HCT116 (cell line): ENCODE measurements at regions not wholly inside any gene's neighbourhood (a gene's known extent, or its start where the extent isn't known, plus 50 kb on each side); places are given as distances from the start of the nearest gene placed in this dataset.

ENCODE experiments used
- CEBPB ChIP-seq: IDR thresholded peaks from 2 replicates; pipeline ENCODE4 v1.6.1; 2012; ENCODE audit warnings: low read depth
- POLR2A ChIP-seq: IDR thresholded peaks from 2 replicates; pipeline ENCODE4 v1.7.0; 2011; ENCODE audit warnings: borderline replicate concordance; ENCODE audit not compliant: insufficient read depth, insufficient read length; ENCODE audit errors: extremely low read depth
- POLR2AphosphoS5 ChIP-seq: IDR thresholded peaks from 2 replicates; pipeline ENCODE4 v1.6.1; 2011; ENCODE audit warnings: mild to moderate bottlenecking, low read depth, low read length, moderate library complexity
- RAD21 ChIP-seq: IDR thresholded peaks from 2 replicates; pipeline ENCODE4 v1.6.1; 2012; ENCODE audit warnings: low read depth, mild to moderate bottlenecking
- YY1 ChIP-seq: IDR thresholded peaks from 2 replicates; pipeline ENCODE4 v1.6.1; 2011; ENCODE audit warnings: low read length, low read depth, moderate library complexity, mild to moderate bottlenecking; ENCODE audit not compliant: insufficient replicate concordance; ENCODE audit errors: extremely low read depth
- TF ChIP-seq, protein P1 (sequence below): IDR thresholded peaks from 2 replicates; pipeline ENCODE4 v1.6.1; 2012
- TF ChIP-seq, protein P2 (sequence below), 3 experiments: fragments of 200-600 bp in 1 of 3; sonication (generic) in 1 of 3; IDR thresholded peaks in 2 of 3; conservative IDR thresholded peaks in 1 of 3; 2 replicates each; pipeline ENCODE4 v1.5.1; 2012 to 2017; ENCODE audit warnings: low read depth in 2 of 3, low read length in 2 of 3, antibody characterized with exemption in 1 of 3, borderline replicate concordance in 1 of 3, control low read depth in 1 of 3, mild to moderate bottlenecking in 1 of 3, mixed read lengths in 1 of 3, mixed run types in 1 of 3, moderate library complexity in 1 of 3; ENCODE audit not compliant: insufficient read depth in 1 of 3

DNA sequence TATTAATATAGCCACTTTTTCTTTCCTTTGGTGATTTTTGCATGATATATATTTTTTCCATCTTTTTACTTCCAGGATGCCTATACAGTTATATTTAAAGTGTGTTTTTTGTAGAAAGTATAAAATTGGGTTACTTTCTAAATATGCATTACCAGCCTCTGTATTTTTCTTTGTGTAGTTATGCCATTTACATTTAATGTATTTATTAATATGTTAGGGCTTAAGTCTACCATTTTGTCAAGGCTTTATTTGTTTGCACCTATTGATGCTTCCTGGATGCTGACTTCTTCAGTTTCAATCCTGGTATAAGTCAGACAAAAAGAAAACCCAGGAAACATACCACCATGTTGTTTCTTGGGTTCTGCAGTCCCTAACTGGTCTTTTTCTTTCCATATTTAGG, 911.1 kb upstream of the GOT2 start:
- TF ChIP-seq, protein P1, sequence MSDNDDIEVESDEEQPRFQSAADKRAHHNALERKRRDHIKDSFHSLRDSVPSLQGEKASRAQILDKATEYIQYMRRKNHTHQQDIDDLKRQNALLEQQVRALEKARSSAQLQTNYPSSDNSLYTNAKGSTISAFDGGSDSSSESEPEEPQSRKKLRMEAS, result no peak
- TF ChIP-seq CEBPB, result no peak
- TF ChIP-seq RAD21, result no peak
- no peak for TF ChIP-seq POLR2AphosphoS5
- TF ChIP-seq, protein P2, sequence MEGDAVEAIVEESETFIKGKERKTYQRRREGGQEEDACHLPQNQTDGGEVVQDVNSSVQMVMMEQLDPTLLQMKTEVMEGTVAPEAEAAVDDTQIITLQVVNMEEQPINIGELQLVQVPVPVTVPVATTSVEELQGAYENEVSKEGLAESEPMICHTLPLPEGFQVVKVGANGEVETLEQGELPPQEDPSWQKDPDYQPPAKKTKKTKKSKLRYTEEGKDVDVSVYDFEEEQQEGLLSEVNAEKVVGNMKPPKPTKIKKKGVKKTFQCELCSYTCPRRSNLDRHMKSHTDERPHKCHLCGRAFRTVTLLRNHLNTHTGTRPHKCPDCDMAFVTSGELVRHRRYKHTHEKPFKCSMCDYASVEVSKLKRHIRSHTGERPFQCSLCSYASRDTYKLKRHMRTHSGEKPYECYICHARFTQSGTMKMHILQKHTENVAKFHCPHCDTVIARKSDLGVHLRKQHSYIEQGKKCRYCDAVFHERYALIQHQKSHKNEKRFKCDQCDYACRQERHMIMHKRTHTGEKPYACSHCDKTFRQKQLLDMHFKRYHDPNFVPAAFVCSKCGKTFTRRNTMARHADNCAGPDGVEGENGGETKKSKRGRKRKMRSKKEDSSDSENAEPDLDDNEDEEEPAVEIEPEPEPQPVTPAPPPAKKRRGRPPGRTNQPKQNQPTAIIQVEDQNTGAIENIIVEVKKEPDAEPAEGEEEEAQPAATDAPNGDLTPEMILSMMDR (IDR thresholded peaks at IDR 0.05 in 2 of 3, conservative IDR thresholded peaks at IDR 0.05 in 1 of 3; ENCODE audit: borderline replicate concordance in 1 of 3, insufficient read depth in 1 of 3, low read depth in 2 of 3, low read length in 2 of 3), result no peak
- TF ChIP-seq POLR2A, result no peak
- no peak for TF ChIP-seq YY1
